Stimulated activated CD8-positive, alpha-beta memory T cell treated with anti-CD3 and anti-CD28 coated beads, Interleukin-4, amount 100 ng/mL, for 24 hours (primary cell): ENCODE measurements at regions not wholly inside any gene's neighbourhood (a gene's known extent, or its start where the extent isn't known, plus 50 kb on each side); places are given as distances from the start of the nearest gene placed in this dataset.
"Not testable (repeated sequence)": the region's sequence is repeated elsewhere in the genome, so short reads cannot be mapped to it uniquely, and the experiment has no call there.

Source experiments
- DNase-seq: peaks from one replicate; pipeline ENCODE4 v3.0.0-alpha.2; 2020; ENCODE audit warnings: low read depth

- DNase-seq: no peak
Measured at GRCh38 chr4:178970433-178971140, 1528.3 kb upstream of the AGA start.

GRCh38 chr4:178976861-178977260, 1534.6 kb upstream of the AGA start:
- DNase-seq: no peak

- DNase-seq: no peak
Measured at GRCh38 chr4:178993306-178993705, 1551.1 kb upstream of the AGA start.

GRCh38 chr4:179001918-179002317, 1559.7 kb upstream of the AGA start:
- DNase-seq: no peak

GRCh38 chr4:179007755-179008154, 1565.5 kb upstream of the AGA start:
- no peak for DNase-seq

- DNase-seq: no peak
Measured at GRCh38 chr4:179017581-179017980, 1575.3 kb upstream of the AGA start.

- no peak for DNase-seq
Measured at GRCh38 chr4:179027569-179027968, 1585.3 kb upstream of the AGA start.

- no peak for DNase-seq
Measured at GRCh38 chr4:179028321-179028720, 1586.1 kb upstream of the AGA start.

- no peak for DNase-seq
Measured at GRCh38 chr4:179029683-179030082, 1587.4 kb upstream of the AGA start.

GRCh38 chr4:179040259-179040658, 1598.0 kb upstream of the AGA start:
- no peak for DNase-seq

GRCh38 chr4:179048839-179049453, 1606.7 kb upstream of the AGA start:
- no peak for DNase-seq

- DNase-seq: no peak
Measured at GRCh38 chr4:179051206-179051605, 1609.0 kb upstream of the AGA start.

GRCh38 chr4:179059396-179059795, 1617.2 kb upstream of the AGA start:
- no peak for DNase-seq

- DNase-seq: not testable (repeated sequence)
Measured at GRCh38 chr4:179066254-179066653, 1624.0 kb upstream of the AGA start.

- DNase-seq: no peak
Measured at GRCh38 chr4:179071131-179071530, 1628.9 kb upstream of the AGA start.

- no peak for DNase-seq
Measured at GRCh38 chr4:179076865-179077264, 1634.6 kb upstream of the AGA start.

- no peak for DNase-seq
Measured at GRCh38 chr4:179095585-179096221, 1653.5 kb upstream of the AGA start.

- no peak for DNase-seq
Measured at GRCh38 chr4:179097741-179098140, 1655.5 kb upstream of the AGA start.

GRCh38 chr4:179110356-179110755, 1668.1 kb upstream of the AGA start:
- no peak for DNase-seq

GRCh38 chr4:179110816-179111215, 1668.6 kb upstream of the AGA start:
- no peak for DNase-seq

GRCh38 chr4:179112441-179113170, 1670.4 kb upstream of the AGA start:
- no peak for DNase-seq

GRCh38 chr4:179114615-179115014, 1672.4 kb upstream of the AGA start:
- DNase-seq: no peak

- no peak for DNase-seq
Measured at GRCh38 chr4:179116011-179116410, 1673.8 kb upstream of the AGA start.
